ENCODE measurements at regions not wholly inside any gene's neighbourhood (a gene's known extent, or its start where the extent isn't known, plus 50 kb on each side); places are given as distances from the start of the nearest gene placed in this dataset.

DNA sequence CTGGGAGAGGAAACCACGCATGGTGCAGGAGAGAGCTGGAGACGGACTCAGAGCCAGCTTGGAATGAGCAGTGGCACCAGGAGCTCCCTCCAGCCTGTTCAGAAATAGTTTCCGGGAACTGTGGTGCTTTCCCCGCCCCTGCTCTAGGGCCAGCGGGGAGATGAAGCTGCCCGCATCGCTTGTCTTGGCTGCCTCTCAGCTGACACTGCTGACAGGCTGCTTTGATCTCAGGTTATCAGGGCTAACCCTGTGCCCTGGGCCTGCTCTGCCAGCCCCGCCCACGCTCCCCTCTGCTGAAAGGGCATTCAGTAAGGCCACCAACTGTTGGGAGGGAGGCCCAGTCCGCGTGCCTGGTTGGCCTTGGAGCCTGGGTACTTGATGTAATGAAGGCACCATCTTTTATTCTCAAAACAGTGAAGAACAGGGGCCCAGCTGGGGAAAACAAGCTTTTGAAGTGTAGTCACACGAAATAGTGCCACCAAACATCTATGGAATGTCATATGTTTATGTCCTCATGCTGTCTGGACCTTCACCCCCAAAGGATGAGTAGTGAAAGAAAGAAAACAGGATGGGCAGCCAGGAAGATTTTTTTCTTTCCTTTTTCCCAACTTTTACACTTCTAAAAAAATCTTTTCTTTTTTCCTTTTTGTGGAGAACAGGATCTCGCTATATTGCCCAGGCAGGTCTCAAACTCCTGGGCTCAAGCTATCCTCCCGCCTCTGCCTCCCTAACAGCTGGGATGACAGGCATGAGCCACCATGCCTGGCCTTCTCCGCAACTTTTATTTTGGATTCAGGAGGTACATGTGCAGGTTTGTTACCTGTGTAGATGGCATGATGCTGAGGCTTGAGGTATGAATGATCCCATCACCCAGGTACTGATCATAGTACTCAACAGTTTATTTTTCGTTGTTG, 115.9 kb upstream of the TBX3 start:
- DNase-seq = peak; percentile 21

DNA sequence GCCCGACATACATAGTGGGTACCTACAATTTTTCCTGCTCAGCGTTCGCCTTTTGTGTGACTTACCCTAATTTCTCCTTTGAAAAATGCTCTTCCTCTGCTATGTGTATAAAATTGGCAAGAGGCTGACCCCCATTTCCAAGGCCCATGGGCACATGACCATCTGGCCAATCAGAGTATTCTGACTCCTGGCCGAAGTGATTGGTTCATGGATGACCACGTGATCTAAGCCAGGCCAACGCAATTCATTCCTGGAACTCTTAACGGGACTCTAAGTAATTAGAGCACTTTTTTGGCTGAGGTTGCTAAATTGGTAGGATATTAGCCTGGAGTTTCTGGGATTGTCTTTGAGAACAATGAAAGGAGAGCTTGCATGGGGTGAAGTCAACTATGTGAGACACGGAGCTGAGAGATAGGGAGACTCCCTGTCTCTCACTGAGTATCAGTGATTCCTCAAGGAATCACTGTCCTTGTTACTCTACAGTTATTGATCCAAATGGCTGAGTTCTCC, 110.1 kb upstream of the TBX3 start:
- no peak for DNase-seq

DNA sequence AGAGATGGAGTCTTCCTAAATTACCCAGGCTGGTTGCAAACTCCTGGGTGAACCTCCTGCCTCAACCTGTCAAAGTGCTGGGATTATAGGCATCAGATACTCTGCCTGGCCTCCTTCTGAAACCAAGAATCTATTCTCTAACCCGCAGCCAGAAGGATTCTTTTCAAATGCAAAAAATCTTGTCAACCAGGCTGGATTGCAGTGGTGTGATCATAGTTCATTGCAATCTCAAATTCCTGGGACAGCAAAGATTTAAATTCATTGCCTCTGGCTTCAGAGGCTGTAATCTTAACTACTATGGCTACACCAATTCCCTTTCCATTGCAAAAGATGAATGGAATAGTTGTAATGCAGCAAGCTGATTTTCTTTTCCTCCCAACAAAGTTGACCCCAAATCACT, 106.3 kb upstream of the TBX3 start:
- DNase-seq = no peak

DNA sequence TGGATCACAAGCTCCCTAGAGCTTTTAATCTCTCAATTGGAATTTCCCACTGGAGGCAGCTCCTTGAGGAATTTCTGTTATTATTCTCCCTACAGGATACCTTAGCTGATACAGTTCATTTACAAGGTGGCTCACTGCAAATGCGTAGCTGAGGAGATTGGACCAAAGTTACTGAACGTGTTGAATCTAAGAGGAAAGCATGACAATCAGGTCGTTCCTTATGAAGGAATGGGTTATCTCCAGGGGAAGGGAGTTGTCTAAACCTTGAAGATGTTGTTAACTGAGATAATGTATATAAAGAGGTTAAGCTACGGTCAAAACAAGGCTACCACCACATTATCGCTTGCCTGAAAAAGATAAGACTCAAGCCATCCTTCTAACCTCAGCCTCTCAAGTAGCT, 105.8 kb upstream of the TBX3 start:
- no peak for DNase-seq

DNA sequence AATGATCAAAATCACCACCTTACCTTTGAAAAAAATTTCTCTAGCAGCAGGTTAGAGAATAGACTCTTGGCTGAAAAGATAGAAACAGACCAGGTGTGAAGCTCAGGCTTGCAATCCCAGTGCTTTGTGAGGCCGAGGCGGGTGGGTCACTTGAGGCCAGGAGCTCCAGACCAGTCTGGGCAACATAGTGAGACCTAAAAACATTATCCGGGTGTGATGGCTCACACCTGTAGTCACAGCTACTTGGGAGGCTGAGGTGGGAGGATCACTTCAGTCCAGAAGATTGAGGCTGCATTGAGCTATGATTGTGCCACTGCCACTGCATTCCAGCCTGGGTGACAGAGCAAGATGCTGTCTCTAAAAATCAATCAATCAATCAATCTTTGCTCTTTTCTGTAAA, 105.3 kb upstream of the TBX3 start:
- no peak for DNase-seq

- no peak for DNase-seq
Measured at GRCh38 chr12:114784526-114784925, 100.6 kb upstream of the TBX3 start.

GRCh38 chr12:114783089-114783618, 99.2 kb upstream of the TBX3 start:
- DNase-seq = no peak

GRCh38 chr12:114780746-114781399, 96.9 kb upstream of the TBX3 start:
- DNase-seq = no peak

DNA sequence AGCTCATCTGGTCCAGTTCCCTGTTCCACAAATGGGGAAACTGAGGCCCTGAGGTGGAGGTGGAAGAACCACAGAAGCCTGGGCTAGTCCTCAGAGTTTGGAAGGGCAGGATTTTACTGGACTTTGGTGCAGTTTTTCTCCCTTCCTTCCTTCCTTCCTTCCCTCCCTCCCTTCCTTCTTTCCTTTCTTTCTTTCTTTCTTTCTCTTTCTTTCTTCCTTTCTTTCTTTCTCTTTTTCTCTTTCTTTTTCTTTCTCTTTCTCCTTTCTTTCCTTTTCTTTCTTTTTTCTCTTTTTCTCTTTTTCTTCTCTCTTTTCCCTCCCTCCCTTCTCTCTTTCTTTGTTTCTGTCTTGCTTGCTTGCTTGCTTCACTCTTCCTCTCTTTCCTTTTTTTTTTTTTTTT, 95.7 kb upstream of the TBX3 start:
- DNase-seq = no peak

DNA sequence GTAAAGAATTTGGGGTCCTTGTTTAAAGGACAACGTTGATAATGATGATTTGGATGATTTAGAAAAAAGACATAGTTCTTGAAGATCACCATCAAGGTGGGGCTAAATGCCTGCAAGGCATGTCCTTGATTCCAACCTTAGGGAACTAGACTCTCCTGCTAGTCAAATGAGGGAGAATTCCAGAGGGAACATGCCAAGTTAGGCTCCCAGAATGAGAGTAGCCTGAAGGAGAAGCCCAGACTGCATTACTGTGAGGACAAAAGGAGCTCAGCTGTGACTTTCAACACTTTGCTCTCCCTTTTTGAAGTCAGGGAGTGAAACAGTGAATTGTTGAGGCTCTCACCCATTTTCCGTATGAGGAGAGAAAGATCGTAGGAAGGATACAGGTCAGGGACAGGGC, 95.2 kb upstream of the TBX3 start:
- DNase-seq = no peak

DNA sequence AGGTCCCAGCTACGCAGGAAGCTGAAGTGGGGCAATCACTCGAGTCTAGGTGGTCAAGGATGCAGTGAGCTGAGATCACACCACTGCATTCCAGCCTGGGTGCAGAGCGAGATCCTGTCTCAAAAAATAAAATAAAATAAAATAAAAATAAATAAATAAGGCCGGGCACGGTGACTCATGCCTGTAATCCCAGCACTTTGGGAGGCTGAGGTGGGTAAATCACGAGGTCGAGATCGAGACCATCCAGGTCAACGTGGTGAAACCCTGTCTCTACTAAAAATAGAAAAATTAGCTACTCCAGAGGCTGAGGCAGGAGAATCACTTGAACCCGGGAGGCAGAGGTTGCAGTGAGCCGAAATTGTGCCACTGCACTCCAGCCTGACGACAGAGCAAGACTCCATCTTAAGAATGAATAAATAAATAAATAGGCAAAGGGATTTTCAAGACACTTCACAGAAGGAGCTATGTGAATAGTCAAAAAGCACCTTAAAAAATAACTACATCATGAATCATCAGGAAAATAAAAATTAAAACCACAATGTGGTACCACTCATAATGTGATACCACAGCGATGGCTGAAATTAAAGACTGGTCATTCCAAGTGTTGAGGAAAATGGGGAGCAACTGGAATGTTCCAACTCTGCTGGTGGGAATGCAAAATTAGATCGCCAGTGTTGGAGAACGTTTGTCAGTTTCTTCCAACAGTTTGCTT, 92.9 kb upstream of the TBX3 start:
- DNase-seq = no peak

DNA sequence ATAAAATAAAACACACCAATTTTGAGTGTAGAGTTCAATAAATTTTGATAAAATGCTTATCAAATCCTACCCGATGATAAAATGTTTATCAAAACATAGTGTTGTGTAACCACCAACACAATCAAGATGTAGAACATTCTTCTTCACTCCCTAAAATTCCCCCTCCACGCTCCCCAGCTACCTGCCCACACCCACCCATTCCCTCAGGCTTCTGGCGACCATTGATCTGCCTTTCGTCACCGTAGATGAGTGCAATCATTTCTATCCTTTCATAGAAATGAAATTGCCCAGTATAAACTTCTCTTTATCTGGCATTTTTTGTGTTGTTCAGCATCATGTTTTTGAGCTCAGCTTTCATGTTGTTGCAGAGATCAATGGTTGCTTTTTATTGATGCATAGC, 90.7 kb upstream of the TBX3 start:
- no peak for DNase-seq

DNA sequence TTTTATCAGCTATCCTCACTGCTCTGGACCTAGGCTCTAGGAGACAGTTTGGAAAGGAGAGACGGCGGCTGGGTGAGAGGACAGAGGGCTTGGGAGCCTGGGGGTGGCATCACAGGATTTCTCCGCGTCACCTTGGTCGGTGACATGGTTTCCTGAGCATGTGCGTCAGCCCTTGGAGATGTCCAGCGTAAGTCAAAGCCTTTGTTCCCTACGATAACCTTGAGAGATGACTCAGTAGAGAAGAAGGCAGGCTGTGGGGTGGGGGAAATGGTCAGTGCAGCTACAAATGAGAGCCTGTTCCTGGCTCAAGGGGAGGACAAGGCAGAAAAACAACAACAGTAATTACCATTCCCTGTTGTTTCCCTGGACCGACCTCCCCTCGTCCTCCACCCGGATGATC, 90.2 kb upstream of the TBX3 start:
- no peak for DNase-seq

DNA sequence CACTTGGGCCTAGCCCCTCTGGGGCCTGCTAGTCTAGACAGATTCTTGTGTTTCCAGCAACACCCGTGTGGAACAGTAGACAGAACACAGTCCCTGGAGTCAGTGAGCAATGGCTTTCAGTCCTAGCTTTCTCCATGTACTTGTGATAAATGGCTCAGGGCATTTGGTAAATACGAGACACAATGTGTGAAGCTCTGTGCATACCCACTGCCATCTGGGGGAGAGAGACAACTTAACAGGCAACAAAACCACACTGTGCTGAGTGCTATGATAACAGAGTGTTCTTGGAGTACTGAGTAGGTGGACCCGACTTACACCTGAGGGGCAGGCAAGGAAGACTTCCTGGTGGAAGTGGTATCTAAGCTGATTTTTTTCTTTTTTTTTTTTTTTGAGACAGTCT, 86.3 kb upstream of the TBX3 start:
- no peak for DNase-seq

- no peak for DNase-seq
Measured at GRCh38 chr12:114769634-114770033, 85.7 kb upstream of the TBX3 start.

DNA sequence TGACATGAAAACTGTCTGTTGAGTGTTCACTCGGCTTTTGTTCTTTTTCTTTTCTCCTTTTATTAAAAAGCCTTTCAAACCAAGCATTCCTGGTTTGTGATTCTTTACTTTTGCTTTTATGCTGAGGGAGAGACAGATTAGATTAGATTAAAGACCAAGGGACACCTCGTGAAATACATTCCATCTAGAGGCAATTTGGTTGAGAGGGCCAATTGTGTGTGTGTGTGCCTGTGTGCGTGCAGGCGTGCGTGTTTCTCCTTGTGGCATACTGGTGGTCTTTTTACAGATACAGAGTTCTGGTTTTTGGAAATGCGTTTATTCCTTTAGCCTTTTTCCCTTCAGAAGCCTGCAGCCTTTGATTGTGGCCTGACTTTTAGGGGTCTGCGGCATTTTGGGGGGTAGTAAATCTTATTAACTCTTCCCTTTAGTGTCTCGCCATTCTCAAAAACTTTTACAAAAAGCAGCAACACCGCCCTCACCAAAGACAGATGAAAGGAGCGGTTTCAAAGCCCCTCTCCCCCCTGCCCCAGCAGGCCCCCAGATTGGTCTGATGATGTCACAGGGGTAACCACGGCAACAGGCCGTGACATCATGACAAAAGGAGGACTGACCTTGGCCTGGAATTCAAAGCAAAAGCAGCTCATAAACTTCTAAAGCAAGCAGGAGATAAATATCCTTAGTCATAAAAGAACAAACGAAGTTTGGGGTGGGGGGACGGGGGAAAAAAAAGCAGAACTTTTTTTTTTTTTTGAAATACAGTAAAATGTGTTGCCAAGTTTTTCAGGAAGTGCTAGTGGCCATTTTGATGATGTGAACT, 84.1 kb upstream of the TBX3 start:
- DNase-seq = peak; percentile 38

GRCh38 chr12:114767084-114767760, 83.2 kb upstream of the TBX3 start:
- no peak for DNase-seq

DNA sequence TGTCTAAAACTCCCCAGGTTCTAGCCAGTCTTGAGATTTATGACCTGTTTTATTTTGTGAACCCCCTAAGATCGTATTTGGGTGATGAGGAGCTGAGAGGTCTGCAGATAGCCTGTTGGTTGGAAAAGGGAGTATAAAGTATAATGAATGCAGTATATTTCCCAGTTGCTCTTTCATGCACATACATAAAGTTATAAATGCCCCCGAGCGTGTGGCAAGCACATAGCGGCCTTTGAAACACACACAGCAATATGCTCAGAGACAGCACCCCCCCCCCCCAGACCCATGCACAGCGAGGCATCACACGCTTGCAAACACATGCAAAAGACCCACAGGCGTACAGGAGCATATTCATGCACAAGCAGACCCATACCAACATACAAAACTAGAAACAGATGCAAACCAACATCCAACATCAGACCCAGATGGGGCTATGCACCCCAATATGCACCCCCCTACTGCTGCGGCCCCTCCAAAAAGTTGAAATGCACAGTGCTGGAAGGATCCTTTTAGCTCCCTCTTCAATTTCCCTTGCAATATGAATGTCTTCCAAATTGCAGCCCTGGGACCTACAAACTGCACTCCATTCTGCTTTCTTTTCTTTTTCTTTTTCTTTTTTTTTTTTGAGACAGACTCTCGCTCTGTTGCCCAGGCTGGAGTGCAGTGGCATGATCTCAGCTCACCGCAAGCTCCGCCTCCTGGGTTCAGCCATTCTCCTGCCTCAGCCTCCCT, 82.2 kb upstream of the TBX3 start:
- no peak for DNase-seq

DNA sequence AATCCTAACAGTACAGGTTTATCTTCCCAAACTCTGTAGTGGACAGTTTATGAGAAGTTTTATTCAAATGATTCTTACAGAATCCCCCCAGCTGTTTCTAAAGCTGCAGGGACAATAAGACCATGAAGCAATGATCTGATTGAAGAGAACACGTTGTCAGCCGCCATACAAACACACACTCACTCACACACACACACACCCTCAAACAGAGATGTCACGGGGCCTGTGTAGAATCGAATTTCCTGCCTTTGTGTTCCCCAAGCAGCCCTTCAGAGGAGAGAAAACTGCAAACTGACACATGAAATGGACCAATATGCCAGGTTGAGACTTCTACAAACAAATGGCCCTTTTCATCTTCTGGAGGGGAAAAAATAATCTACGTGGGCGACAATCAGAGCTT, 80.5 kb upstream of the TBX3 start:
- no peak for DNase-seq

GRCh38 chr12:114762490-114763110, 78.6 kb upstream of the TBX3 start:
- no peak for DNase-seq

All from right kidney (tissue), 1 donor.